HG03108 (cell line): ENCODE measurements at regions not wholly inside any gene's neighbourhood (a gene's known extent, or its start where the extent isn't known, plus 50 kb on each side); places are given as distances from the start of the nearest gene placed in this dataset.
A peak's percentile ranks its signal among the peaks of the same experiment; 100 is the strongest.
"Not testable (repeated sequence)": the region's sequence is repeated elsewhere in the genome, so short reads cannot be mapped to it uniquely, and the experiment has no call there.

ENCODE experiments used
- ATAC-seq: cut with Tn5 transposase; IDR thresholded peaks from one replicate; pipeline ENCODE4 v1.9.1; 2021; ENCODE audit warnings: moderate library complexity; ENCODE audit not compliant: unreplicated experiment

DNA sequence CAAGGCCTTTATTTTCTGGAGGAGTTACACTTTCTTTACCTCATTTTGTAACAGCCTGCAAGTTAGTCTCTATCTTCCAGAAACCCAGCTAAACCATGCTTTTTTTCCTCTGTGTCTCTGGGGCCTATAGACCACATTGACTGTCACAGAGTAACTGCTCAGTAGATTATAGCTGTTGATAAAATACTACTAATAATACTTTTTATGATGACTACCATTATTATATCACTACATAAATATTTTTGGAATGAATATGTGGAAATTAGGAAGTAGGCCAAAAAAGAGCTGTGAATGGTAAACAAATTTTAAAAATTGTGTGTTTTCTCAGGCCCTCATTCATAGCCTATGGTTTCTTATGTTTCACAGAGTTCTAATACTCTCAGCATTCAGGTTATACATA is 233.1 kb upstream of the USP24 start:
- ATAC-seq = no peak

DNA sequence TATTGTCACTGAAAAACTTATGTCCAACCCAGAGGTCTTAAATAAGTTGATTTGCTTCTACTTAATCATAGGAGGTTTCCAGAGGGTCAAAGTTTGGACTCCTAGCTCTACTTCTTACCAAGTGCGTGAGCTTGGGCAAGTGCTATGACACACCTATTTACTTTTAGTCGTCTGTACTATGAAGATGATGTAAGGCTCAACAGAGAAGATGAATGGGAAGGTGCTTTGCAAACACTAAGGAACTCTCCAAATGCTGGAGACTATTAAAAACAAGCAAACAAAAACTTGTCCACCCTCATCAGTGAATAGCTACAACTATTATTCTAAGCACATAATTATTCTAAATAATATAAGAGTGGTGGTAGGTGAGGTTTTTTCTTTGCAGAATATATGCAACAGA is 232.3 kb upstream of the USP24 start:
- no peak for ATAC-seq

GRCh38 chr1:55446351-55446750 is 231.2 kb upstream of the USP24 start:
- no peak for ATAC-seq

DNA sequence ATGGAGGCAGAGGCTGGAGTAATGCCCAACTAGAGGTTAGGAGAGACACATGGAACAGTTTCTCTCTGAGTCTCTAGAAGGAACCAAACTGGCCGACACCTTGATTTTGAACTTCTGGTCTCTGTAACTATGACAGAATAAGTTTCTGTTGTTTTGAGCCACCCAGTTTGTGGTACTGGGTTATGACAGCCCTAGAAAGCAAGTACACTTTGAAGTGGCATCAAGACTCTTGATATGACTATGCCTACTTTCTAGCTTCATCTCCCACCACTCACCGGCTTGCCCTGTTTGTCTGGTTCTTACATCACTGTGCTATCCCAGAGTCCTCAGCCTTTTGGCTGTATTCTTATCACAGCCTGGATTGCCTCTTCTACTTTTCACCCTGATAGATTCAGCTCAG is 230.3 kb upstream of the USP24 start:
- peak; percentile 59 for ATAC-seq

DNA sequence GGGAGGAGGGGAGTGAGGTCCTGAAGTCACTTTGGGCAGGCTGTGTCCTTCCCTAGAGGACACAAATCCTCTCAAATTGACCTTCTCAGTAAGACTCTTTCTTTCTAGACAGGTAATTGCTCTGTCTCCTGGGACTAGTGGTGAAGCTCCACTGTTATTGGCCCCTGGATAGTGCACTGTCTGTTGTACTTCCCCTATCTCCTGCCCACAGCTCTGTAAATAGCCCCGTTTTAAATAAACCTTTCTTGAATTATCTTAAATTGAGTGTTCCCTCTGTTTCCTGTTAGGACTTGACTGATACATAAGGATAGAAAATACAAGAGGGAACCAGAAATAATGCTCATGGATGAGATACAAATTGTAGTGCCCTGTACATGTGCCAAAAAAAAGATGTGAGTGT is 229.5 kb upstream of the USP24 start:
- no peak for ATAC-seq

GRCh38 chr1:55443175-55443915 is 228.2 kb upstream of the USP24 start:
- ATAC-seq = no peak

DNA sequence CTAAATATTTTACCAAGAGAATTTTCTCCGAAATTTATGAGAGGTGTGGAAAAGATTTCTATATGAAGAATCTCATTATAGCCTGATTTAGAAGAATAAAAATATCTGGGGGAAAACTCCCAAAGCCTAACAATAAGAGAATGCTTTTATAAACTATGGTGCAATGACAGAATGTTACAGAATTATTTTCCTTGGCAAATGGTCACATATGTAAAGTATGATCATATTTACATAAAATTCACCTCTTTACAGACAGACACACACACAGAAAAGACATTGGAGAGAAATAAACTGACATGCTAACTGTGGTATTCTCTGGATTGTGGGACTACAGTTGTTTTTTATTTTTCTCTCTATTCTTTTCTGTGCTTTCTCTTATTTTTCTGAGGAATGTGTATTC is 226.3 kb upstream of the USP24 start:
- ATAC-seq = no peak

DNA sequence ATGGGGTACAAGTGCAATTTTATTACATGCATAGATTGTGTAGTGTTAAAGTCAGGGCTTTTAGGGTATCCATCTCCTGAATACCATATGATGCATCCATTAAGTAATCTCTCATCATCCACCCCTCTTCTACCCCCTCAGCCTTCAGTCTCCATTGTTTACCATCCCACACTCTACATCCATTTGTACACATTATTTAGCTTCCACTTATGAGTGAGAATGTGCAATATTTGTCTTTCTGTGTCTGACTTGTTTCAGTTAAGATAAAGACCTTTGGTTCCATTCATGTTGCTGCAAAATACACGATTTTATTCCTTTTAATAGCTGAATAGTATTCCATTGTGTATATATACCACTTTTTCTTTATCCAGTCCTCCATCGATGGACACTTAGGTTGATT is 222.5 kb upstream of the USP24 start:
- ATAC-seq = no peak

DNA sequence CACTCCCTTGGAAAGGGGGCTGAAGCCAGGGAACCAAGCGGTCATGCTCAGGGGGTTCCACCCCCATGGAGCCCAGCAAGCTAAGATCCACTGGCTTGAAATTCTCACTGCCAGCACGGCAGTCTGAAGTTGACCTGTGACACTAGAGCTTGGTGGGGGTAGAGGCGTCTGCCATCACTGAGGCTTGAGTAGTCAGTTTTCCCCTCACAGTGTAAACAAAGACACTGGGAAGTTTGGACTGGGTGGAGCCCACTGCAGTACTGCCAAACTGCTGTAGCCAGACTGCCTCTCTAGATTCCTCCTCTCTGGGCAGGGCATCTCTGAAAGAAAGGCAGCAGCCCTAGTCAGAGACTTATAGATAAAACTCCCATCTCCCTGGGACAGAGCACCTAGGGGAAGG is 215.6 kb upstream of the USP24 start:
- ATAC-seq = not testable (repeated sequence)

DNA sequence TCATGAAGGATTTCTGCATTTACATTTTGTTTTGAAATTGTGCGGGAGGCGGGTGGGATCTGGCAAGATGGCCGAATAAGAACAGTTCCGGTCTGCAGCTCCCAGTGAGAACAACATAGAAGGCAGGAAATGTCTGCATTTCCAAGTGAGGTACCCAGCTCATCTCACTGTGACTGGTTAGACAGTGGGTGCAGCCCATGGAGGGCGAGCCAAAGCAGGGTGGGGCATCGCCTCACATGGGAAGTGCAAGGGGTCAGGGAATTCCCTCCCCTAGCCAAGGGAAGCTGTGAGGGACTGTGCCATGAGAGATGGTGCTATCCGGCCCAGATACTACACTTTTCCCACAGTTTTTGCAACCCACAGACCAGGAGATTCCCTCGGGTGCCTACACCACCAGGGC is 215.0 kb upstream of the USP24 start:
- not testable (repeated sequence) for ATAC-seq

GRCh38 chr1:55428944-55429931 is 214.1 kb upstream of the USP24 start:
- ATAC-seq = no peak

DNA sequence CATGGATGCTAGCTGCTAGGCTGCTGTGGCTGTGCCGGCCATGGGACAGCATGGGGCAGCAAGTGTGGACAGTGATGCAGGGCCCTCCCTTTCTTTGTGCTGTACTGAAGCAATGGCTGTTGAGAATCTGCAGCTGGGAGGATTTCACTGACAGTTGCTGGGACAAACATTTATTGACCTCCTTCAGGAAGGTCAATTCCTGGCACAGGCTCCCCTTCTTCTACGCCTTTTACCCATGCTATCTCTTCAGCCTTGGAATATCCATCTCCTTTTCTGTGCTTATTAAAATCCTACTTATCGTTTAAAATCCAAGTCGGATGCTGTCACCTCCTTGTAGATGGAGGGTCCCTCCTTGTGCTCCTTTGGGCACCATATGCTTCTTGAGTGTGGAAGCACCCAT is 213.1 kb upstream of the USP24 start:
- ATAC-seq = no peak

GRCh38 chr1:55427606-55428005 is 212.4 kb upstream of the USP24 start:
- no peak for ATAC-seq

- ATAC-seq = no peak
These were observed 211.5 kb upstream of the USP24 start for GRCh38 chr1:55426619-55427018.

DNA sequence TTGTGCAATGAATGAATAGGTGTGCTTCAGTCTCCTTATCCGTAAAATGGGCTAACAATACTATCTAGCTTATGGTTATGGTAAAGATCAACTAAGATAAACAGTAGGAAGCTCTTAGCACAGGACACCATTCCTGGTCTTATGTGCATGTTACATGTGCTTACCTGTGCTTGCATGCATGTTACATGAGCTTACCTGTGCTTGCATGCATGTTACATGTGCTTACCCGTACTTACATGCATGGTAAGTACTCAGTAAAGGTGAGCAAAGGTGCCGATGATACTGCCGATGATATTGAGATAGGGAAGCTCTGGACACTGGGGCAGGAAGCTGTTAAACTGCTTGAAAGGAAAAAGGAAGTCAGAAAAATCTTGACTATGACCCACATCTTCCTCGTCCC is 211.0 kb upstream of the USP24 start:
- no peak for ATAC-seq

- no peak for ATAC-seq
These were observed 210.3 kb upstream of the USP24 start for GRCh38 chr1:55425310-55425930.

DNA sequence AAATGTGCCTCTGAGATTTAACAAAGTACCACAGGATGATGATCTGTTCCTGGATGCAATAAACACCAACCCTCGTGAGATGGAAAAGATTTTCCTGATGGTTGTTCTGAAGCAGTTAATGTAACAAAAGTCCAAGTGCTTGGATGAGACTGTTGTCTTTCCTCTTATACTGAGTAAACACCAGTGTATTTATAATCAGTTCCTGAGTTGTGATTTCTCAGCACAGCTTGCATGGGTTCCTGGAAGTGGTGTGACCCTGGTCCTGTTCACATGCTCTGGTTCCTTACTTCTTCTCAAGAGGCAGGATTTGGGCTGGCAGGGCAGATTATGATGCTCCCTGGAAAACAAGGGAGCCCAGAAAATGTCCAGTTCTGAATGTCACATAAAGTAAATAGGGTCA is 208.2 kb upstream of the USP24 start:
- ATAC-seq = no peak

- ATAC-seq = no peak
These were observed 206.0 kb upstream of the USP24 start for GRCh38 chr1:55420929-55421716.

GRCh38 chr1:55420026-55420425 is 204.9 kb upstream of the USP24 start:
- ATAC-seq = no peak

DNA sequence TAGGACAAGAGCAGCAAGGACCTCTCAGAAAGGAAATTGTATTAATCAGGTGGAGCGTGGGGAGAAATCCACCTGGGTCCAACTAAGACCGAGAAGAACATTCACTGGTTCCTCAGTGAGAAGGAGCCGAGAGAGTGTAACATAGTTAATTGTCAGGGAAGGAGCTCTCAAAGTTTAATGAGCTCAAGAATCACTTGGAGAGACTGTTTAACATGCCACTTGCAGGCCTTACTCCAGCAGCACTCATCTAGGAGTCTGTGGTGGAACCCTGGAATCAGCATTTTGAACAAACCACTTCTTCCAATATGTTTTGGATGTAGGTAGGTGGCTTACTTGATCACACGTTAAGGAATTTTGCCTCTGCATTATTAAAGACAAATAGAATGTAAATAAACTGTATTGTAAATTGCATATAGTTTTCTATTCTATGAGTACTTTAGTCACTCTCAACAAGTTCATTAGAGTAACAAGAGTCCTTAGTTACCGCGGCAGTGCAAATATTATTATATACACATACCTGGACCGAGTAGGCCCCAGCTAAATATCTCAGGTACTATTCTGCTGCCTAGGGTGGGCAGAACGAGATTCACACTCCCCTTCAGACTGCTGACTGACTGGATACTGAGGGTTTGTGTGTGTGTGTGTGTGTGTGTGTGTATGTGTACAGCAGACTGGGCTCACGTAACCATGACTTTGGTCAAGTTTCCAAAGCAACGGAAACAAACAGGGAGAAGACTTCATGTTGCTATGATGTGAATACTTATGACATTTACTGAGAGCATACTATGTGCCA is 203.2 kb upstream of the USP24 start:
- no peak for ATAC-seq
